Esophagus muscularis mucosa (tissue), 4 donors: ENCODE measurements at regions not wholly inside any gene's neighbourhood (a gene's known extent, or its start where the extent isn't known, plus 50 kb on each side); places are given as distances from the start of the nearest gene placed in this dataset.

Experiments
- CTCF ChIP-seq, 3 experiments: fragments of 200-600 bp in 2 of 3; fragments of 450-650 bp in 1 of 3; sonication (generic) in 2 of 3; IDR thresholded peaks; one replicate each; pipeline ENCODE4 v1.5.1; 2017 to 2019; ENCODE audit warnings: antibody characterized with exemption in 3 of 3, mild to moderate bottlenecking in 2 of 3, moderate library complexity in 1 of 3
- EP300 ChIP-seq: sonication (generic); formaldehyde crosslinking; IDR thresholded peaks from one replicate; pipeline ENCODE4 v1.6.1; 2017; ENCODE audit warnings: antibody characterized with exemption
- POLR2AphosphoS5 ChIP-seq, 2 donors: sonication (generic); formaldehyde crosslinking; IDR thresholded peaks; one replicate each; pipeline ENCODE4 v1.6.1; 2017; ENCODE audit warnings: antibody characterized with exemption in 2 of 2

GRCh38 chr4:152171556-152171955 lies 364.3 kb downstream of the FBXW7 start:
- TF ChIP-seq CTCF (IDR thresholded peaks at IDR 0.05) (no peak), EP300 (no peak), POLR2AphosphoS5 (IDR thresholded peaks at IDR 0.05) (no peak)
